ENCODE measurements at regions not wholly inside any gene's neighbourhood (a gene's known extent, or its start where the extent isn't known, plus 50 kb on each side); places are given as distances from the start of the nearest gene placed in this dataset.
"Not testable (repeated sequence)": the region's sequence is repeated elsewhere in the genome, so short reads cannot be mapped to it uniquely, and the experiment has no call there.

- no peak for DNase-seq
These were observed 107.7 kb downstream of the MDH1 start for GRCh38 chr2:63696496-63696895.

GRCh38 chr2:63697160-63697559 is 108.4 kb downstream of the MDH1 start:
- DNase-seq: no peak

- peak; percentile 31 for DNase-seq
These were observed 110.2 kb downstream of the MDH1 start for GRCh38 chr2:63698786-63699548.

GRCh38 chr2:63699549-63699839 is 110.7 kb downstream of the MDH1 start:
- no peak for DNase-seq

GRCh38 chr2:63700271-63700670 is 111.5 kb downstream of the MDH1 start:
- no peak for DNase-seq

GRCh38 chr2:63701406-63701805 is 112.6 kb downstream of the MDH1 start:
- DNase-seq: no peak

GRCh38 chr2:63706084-63706483 is 117.3 kb downstream of the MDH1 start:
- DNase-seq: not testable (repeated sequence)

- DNase-seq: no peak
These were observed 122.0 kb downstream of the MDH1 start for GRCh38 chr2:63710732-63711131.

GRCh38 chr2:63712748-63713147 is 124.0 kb downstream of the MDH1 start:
- no peak for DNase-seq

GRCh38 chr2:63716146-63716545 is 125.5 kb upstream of the UGP2 start:
- DNase-seq: no peak

- no peak for DNase-seq
These were observed 122.6 kb upstream of the UGP2 start for GRCh38 chr2:63719052-63719451.

- no peak for DNase-seq
These were observed 120.6 kb upstream of the UGP2 start for GRCh38 chr2:63721082-63721424.

- not testable (repeated sequence) for DNase-seq
These were observed 119.4 kb upstream of the UGP2 start for GRCh38 chr2:63722284-63722683.

GRCh38 chr2:63723709-63724108 is 118.0 kb upstream of the UGP2 start:
- no peak for DNase-seq

- not testable (repeated sequence) for DNase-seq
These were observed 116.5 kb upstream of the UGP2 start for GRCh38 chr2:63725212-63725611.

- DNase-seq: no peak
These were observed 112.3 kb upstream of the UGP2 start for GRCh38 chr2:63729362-63729761.

GRCh38 chr2:63729831-63730230 is 111.9 kb upstream of the UGP2 start:
- DNase-seq: no peak

- DNase-seq: no peak
These were observed 107.2 kb upstream of the UGP2 start for GRCh38 chr2:63734510-63734909.

- no peak for DNase-seq
These were observed 106.4 kb upstream of the UGP2 start for GRCh38 chr2:63735263-63735662.

- DNase-seq: no peak
These were observed 105.8 kb upstream of the UGP2 start for GRCh38 chr2:63735931-63736330.

GRCh38 chr2:63736354-63736753 is 105.3 kb upstream of the UGP2 start:
- DNase-seq: no peak

- DNase-seq: no peak
These were observed 104.5 kb upstream of the UGP2 start for GRCh38 chr2:63737081-63737751.

GRCh38 chr2:63738019-63738418 is 103.7 kb upstream of the UGP2 start:
- no peak for DNase-seq

GRCh38 chr2:63739180-63739579 is 102.5 kb upstream of the UGP2 start:
- not testable (repeated sequence) for DNase-seq

- no peak for DNase-seq
These were observed 101.7 kb upstream of the UGP2 start for GRCh38 chr2:63740020-63740419.
